Retinal pigment epithelial cell (primary cell): ENCODE measurements at regions not wholly inside any gene's neighbourhood (a gene's known extent, or its start where the extent isn't known, plus 50 kb on each side); places are given as distances from the start of the nearest gene placed in this dataset.
"Not testable (repeated sequence)": the region's sequence is repeated elsewhere in the genome, so short reads cannot be mapped to it uniquely, and the experiment has no call there.

Experiments used
- DNase-seq: peaks from one replicate; pipeline ENCODE4 v3.0.0-alpha.2; 2010; ENCODE audit warnings: low read depth
- H3K4me3 ChIP-seq: 2 replicates; pipeline ENCODE4 v1.5.1; 2011; ENCODE audit warnings: mild to moderate bottlenecking, low read length, control low read depth, moderate library complexity
- TF ChIP-seq, protein P1 (sequence below): conservative IDR thresholded peaks from 2 replicates; pipeline ENCODE4 v1.5.1; 2011; ENCODE audit warnings: low read depth, low read length, control low read depth, inconsistent platforms

DNA sequence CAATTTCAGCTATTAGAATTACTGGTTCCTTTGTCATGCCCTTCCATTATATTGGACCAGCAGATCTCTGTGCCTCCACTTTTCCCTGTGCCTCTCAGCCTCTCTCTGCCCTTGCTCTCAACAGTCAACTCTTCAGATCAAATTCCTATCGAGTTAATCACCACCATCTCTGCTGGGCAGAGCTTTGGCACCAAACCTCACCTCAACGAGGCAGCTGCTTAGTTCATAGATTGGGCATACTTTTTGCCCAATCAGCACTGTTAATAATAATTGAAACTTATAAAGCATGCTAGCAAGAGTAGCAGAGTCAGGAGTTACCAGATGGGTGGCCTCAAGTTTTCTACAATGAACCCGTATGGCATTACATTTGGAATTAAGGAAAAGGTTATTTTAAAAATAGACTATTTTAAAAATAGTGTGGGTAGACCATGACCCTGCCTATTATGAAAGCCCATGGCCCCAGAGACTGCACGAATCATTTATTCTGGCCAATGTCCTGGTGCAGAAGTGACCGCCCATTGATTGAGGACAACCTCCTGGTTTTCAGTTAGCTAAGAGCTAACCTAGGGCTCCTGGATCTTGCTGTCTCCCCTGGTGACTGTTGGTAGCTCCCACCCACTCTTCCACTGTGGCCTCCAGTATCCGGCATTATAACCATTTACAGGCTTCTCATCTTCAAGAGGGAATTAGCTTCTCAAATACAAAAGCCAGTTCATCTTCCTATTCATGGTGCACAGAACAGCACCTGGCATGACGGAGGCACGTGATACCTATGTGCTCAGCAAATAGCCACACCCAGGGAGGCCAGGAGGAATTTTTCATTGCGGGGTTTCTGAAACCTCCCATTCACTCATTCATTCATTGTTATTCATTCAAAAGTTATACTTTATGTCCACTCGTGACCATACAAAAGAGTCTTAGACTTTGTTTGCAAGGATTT lies 265.4 kb downstream of the INHBA start:
- DNase-seq, result no peak
- H3K4me3 ChIP-seq, result no peak overlapping the region
- TF ChIP-seq, protein P1, sequence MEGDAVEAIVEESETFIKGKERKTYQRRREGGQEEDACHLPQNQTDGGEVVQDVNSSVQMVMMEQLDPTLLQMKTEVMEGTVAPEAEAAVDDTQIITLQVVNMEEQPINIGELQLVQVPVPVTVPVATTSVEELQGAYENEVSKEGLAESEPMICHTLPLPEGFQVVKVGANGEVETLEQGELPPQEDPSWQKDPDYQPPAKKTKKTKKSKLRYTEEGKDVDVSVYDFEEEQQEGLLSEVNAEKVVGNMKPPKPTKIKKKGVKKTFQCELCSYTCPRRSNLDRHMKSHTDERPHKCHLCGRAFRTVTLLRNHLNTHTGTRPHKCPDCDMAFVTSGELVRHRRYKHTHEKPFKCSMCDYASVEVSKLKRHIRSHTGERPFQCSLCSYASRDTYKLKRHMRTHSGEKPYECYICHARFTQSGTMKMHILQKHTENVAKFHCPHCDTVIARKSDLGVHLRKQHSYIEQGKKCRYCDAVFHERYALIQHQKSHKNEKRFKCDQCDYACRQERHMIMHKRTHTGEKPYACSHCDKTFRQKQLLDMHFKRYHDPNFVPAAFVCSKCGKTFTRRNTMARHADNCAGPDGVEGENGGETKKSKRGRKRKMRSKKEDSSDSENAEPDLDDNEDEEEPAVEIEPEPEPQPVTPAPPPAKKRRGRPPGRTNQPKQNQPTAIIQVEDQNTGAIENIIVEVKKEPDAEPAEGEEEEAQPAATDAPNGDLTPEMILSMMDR, result no peak

DNA sequence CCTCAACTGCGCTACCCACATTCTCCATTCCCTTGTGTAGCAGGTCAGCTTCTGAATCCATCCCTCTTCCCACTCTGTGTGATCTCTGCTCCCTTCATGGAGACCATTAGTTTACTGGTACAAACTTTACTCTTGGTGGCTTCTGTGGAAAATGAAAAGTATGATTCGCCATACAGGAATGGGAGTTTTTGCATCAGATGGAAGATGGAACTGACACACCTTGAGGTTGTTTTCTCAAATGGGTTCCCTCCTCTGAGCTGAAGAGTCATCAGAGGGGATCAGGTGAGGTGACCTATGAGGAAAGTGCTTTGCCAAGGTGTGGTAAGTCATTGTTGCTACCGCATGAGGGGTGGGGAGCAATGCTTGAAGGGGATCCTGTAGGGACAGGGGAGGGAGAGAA lies 266.8 kb downstream of the INHBA start:
- TF ChIP-seq, protein P1, result no peak
- H3K4me3 ChIP-seq, result no peak overlapping the region
- no peak for DNase-seq

DNA sequence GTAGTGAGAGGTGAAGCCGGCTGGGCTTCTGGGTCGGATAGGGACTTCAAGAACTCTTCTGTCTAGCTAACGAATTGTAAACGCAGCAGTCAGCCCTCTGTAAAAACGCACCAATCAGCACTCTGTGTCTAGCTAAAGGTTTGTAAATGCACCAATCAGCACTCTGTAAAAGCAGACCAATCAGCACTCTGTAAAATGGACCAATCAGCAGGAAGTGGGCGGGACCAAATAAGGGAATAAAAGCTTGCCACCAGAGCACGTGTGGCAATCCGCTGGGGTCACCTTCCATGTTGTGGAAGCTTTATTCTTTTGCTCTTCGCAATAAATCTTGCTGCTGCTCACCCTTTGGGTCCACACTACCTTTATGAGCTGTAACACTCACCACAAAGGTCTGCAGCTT lies 267.9 kb downstream of the INHBA start:
- H3K4me3 ChIP-seq, DNase-seq: not testable (repeated sequence)

DNA sequence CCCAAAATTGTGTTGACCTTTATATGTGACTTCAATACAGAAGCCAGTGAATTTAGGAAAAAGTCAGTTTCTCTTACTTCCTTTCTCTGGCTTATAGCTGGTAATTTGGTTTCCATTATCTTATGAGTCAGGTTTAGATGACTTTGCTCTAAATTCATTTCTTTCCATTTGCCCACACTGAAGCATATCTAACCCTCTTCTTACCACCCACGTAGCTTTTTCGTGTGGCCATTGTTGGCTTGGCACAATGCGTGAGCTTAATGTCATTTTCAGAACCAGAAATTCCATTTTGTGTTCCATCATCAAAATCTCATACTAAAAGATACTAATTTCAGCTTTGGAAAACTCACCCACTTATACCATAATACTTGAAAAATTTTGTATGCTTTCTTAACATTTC lies 271.2 kb downstream of the INHBA start:
- TF ChIP-seq, protein P1, result no peak
- no peak overlapping the region for H3K4me3 ChIP-seq
- DNase-seq, result no peak

DNA sequence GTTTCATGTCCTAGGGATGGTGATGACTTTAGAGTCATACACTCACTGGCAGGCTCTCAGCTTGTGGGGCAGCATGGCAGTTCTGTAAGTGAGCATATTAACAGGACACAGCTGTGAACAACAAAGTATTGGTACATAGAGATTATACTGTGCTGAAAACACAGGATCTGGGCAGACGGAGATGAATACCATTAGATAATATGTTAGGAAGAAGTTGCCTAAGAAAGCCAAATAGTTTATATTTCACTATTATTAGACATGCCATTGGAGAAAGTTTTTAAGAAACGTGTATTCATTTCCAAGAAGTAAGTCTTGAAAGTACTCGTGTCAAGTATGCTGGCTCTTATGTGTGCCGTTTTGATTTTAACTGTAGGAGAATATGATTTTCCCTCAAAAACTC lies 274.5 kb downstream of the INHBA start:
- TF ChIP-seq, protein P1, result no peak
- no peak overlapping the region for H3K4me3 ChIP-seq
- DNase-seq, result no peak

DNA sequence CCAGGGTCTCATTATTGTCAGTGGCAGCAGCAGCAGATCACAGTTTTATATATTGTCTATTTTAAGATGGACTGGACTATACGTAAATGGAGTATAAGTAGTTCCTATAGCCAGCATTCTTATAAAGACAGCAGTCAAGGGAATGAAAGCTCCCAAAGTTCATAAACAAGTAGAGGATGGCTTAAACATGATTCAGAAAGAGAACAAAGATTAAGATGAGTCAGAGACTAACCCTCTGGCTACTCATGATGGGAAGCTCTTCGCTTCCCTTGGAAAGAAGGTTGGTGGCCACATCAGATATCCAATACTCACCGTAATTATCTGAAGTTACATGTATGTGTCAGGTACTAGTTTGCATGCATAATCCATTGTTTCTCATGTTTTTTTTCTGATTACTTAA lies 277.0 kb downstream of the INHBA start:
- TF ChIP-seq, protein P1, result no peak
- H3K4me3 ChIP-seq, result no peak overlapping the region
- no peak for DNase-seq

DNA sequence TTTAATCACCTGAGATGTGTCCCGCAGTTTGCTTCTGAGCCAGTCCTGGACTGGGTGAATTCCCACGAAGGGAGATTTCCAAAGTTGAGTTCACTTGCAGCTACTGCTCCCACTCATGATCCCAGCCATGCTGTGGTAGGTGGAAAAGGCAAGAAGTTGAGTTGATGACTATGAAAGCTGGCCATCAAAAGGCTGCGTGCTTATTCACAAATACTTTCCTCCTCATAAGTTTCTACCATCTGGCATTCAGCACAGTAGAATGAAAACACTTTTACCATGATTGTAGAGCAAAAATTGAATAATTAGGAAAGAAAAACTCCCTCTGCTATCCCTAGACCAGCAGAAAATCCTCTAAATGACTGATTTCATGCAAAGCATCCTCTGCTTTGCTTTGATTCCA lies 281.8 kb downstream of the INHBA start:
- DNase-seq, result no peak
- TF ChIP-seq, protein P1, result no peak
- no peak overlapping the region for H3K4me3 ChIP-seq
